ENCODE measurements at regions not wholly inside any gene's neighbourhood (a gene's known extent, or its start where the extent isn't known, plus 50 kb on each side); places are given as distances from the start of the nearest gene placed in this dataset.
"Not testable (repeated sequence)": the region's sequence is repeated elsewhere in the genome, so short reads cannot be mapped to it uniquely, and the experiment has no call there.

GRCh38 chr11:23772081-23772480 is 724.8 kb upstream of the LUZP2 start:
- DNase-seq = no peak

- DNase-seq = no peak
Observed at GRCh38 chr11:23778971-23779370, 717.9 kb upstream of the LUZP2 start.

GRCh38 chr11:23780231-23780630 is 716.6 kb upstream of the LUZP2 start:
- DNase-seq = no peak

- no peak for DNase-seq
Observed at GRCh38 chr11:23781803-23782560, 714.9 kb upstream of the LUZP2 start.

- DNase-seq = not testable (repeated sequence)
Observed at GRCh38 chr11:23786974-23787373, 709.9 kb upstream of the LUZP2 start.

GRCh38 chr11:23789200-23789853 is 707.5 kb upstream of the LUZP2 start:
- no peak for DNase-seq

GRCh38 chr11:23789938-23790371 is 706.9 kb upstream of the LUZP2 start:
- DNase-seq = no peak

GRCh38 chr11:23797624-23798419 is 699.0 kb upstream of the LUZP2 start:
- no peak for DNase-seq

GRCh38 chr11:23834306-23834705 is 662.5 kb upstream of the LUZP2 start:
- DNase-seq = not testable (repeated sequence)

GRCh38 chr11:23836981-23837380 is 659.9 kb upstream of the LUZP2 start:
- DNase-seq = no peak

- no peak for DNase-seq
Observed at GRCh38 chr11:23840872-23841271, 656.0 kb upstream of the LUZP2 start.

GRCh38 chr11:23846902-23847422 is 649.9 kb upstream of the LUZP2 start:
- no peak for DNase-seq

GRCh38 chr11:23851216-23851615 is 645.6 kb upstream of the LUZP2 start:
- no peak for DNase-seq

GRCh38 chr11:23856654-23857053 is 640.2 kb upstream of the LUZP2 start:
- DNase-seq = no peak

GRCh38 chr11:23859087-23859486 is 637.8 kb upstream of the LUZP2 start:
- no peak for DNase-seq

- no peak for DNase-seq
Observed at GRCh38 chr11:23861615-23862014, 635.2 kb upstream of the LUZP2 start.

- DNase-seq = no peak
Observed at GRCh38 chr11:23865341-23865975, 631.4 kb upstream of the LUZP2 start.

GRCh38 chr11:23866641-23867040 is 630.2 kb upstream of the LUZP2 start:
- no peak for DNase-seq

GRCh38 chr11:23869671-23870070 is 627.2 kb upstream of the LUZP2 start:
- no peak for DNase-seq

- DNase-seq = no peak
Observed at GRCh38 chr11:23873406-23873805, 623.4 kb upstream of the LUZP2 start.

GRCh38 chr11:23875176-23875850 is 621.5 kb upstream of the LUZP2 start:
- no peak for DNase-seq

- DNase-seq = not testable (repeated sequence)
Observed at GRCh38 chr11:23883426-23884048, 613.3 kb upstream of the LUZP2 start.
